GM12878 (cell line): ENCODE measurements at regions not wholly inside any gene's neighbourhood (a gene's known extent, or its start where the extent isn't known, plus 50 kb on each side); places are given as distances from the start of the nearest gene placed in this dataset.

Source experiments
- ATAC-seq: fragments of 200-7000 bp; cut with Tn5 transposase; 3 replicates; pipeline ENCODE4 v1.9.1; 2020; ENCODE audit warnings: mild to moderate bottlenecking, moderate library complexity
- BruUV-seq: library from RNA; stranded (reverse); fragments of 400-500 nt; replicated peaks from 2 replicates; lab custom pipeline; 2021; lab: Mats Ljungman, UMichigan
- CTCF ChIA-PET: fragments of 300-600 bp; sonication (Branson Sonifier 250); formaldehyde crosslinking; extraction: SDS; loops from one replicate; lab custom pipeline; 2021; ENCODE audit warnings: inconsistent platforms; lab: Yijun Ruan, JAX
- POLR2A ChIA-PET: fragments of 350-600 bp; formaldehyde crosslinking; extraction: SDS; loops from one replicate; lab custom pipeline; 2021; ENCODE audit warnings: inconsistent platforms; lab: Charles Lee
- RAD21 ChIA-PET: fragments of 300-600 bp; sonication (Branson Sonifier 250); formaldehyde crosslinking; loops from one replicate; lab custom pipeline; 2023; ENCODE audit warnings: antibody characterized with exemption; ENCODE audit not compliant: unreplicated experiment; lab: Charles Lee
- SMC1A ChIA-PET: fragments of 300-600 bp; sonication (Branson Sonifier 250); formaldehyde crosslinking; loops from one replicate; lab custom pipeline; 2023; ENCODE audit not compliant: unreplicated experiment, uncharacterized antibody; lab: Charles Lee
- DNase-seq: peaks from one replicate; pipeline ENCODE4 v3.0.0-alpha.2; 2011; ENCODE audit warnings: low read depth, low spot score
- FAIRE-seq: peaks from 3 replicates; lab custom pipeline; 2011; peaks lifted over from hg19 to GRCh38; lab: Jason Lieb, UNC
- H2AFZ ChIP-seq: 2 replicates; pipeline ENCODE4 v1.6.0; 2011; ENCODE audit warnings: low read depth, low read length, control low read depth; ENCODE audit not compliant: control insufficient read depth
- H3K27ac ChIP-seq: 2 replicates; pipeline ENCODE4 v1.5.1; 2011; ENCODE audit warnings: control low read depth; ENCODE audit not compliant: control insufficient read depth, insufficient read depth
- H3K27me3 ChIP-seq, 2 experiments: replicated peaks in 1 of 2; 2 replicates each; pipeline versions ENCODE4 v1.6.0 to v1.6.1; 2011; ENCODE audit warnings: low read length in 1 of 2; ENCODE audit not compliant: control insufficient read depth in 2 of 2, insufficient read depth in 2 of 2
- H3K36me3 ChIP-seq, 2 experiments: 2 replicates each; pipeline ENCODE4 v1.5.1; 2011; ENCODE audit warnings: low read length in 1 of 2; ENCODE audit not compliant: control insufficient read depth in 2 of 2, insufficient read depth in 2 of 2
- H3K4me1 ChIP-seq: 2 replicates; pipeline ENCODE4 v1.6.1; 2011; ENCODE audit warnings: mild to moderate bottlenecking, low read length, moderate library complexity, mixed read lengths; ENCODE audit not compliant: control insufficient read depth, insufficient read depth
- H3K4me2 ChIP-seq: 2 replicates; pipeline ENCODE4 v1.6.0; 2011; ENCODE audit warnings: control low read depth; ENCODE audit not compliant: control insufficient read depth, insufficient read depth
- H3K4me3 ChIP-seq: fragments of 200-600 bp; sonication (generic); 2 replicates; pipeline ENCODE4 v1.5.1; 2016
- H3K79me2 ChIP-seq: 2 replicates; pipeline ENCODE4 v1.6.0; 2011; ENCODE audit warnings: low read length; ENCODE audit not compliant: control insufficient read depth, insufficient read depth
- H3K9ac ChIP-seq: 2 replicates; pipeline ENCODE4 v1.8.0; 2011; ENCODE audit warnings: low read length, control low read depth, mixed read lengths; ENCODE audit not compliant: control insufficient read depth, insufficient read depth
- H3K9me3 ChIP-seq: replicated peaks from 3 replicates; pipeline ENCODE4 v1.5.1; 2011; ENCODE audit warnings: mild to moderate bottlenecking, low read length; ENCODE audit not compliant: control insufficient read depth, insufficient read depth
- H4K20me1 ChIP-seq: 2 replicates; pipeline ENCODE4 v1.6.0; 2011; ENCODE audit not compliant: control insufficient read depth, insufficient read depth
- HCFC1 ChIP-seq: fragments of 150-350 bp; IDR thresholded peaks from 2 replicates; pipeline ENCODE4 v1.6.1; 2014; ENCODE audit warnings: low read length
- LARP7 ChIP-seq: fragments of 450-650 bp; IDR thresholded peaks from 2 replicates; pipeline ENCODE4 v1.6.1; 2017; ENCODE audit warnings: mild to moderate bottlenecking
- PAX5 ChIP-seq: IDR thresholded peaks from 2 replicates; pipeline ENCODE4 v1.6.1; 2011; ENCODE audit warnings: low read depth, low read length, borderline replicate concordance
- SPI1 ChIP-seq: IDR thresholded peaks from 2 replicates; pipeline ENCODE4 v1.6.1; 2011; ENCODE audit warnings: low read depth, mild to moderate bottlenecking, low read length, moderate library complexity, borderline replicate concordance; ENCODE audit not compliant: insufficient read depth
- ZNF24 ChIP-seq: fragments of 450-650 bp; IDR thresholded peaks from 2 replicates; pipeline ENCODE4 v1.6.1; 2017; ENCODE audit warnings: antibody characterized with exemption, mild to moderate bottlenecking
- WGBS: methylation state at CpG from one replicate; pipeline ENCODE4 v1.1.6; 2016; ENCODE audit warnings: low lambda C conversion rate; ENCODE audit not compliant: insufficient replicate concordance, insufficient coverage; ENCODE audit errors: missing lambda C conversion rate; 5-methylcytosine and 5-hydroxymethylcytosine counted together
- in situ Hi-C: fragments of 300-500 bp; cut with MboI; formaldehyde crosslinking; loops from 9 replicates; pipeline ENCODE4 v1.14.3; 2018; ENCODE audit warnings: mixed read lengths
- intact Hi-C: fragments of 100-400 bp; cut with micrococcal nuclease; formaldehyde crosslinking; loops from one replicate; pipeline ENCODE4 v1.14.2; 2022; ENCODE audit not compliant: unreplicated experiment
- TF ChIP-seq, protein P1 (sequence below): IDR thresholded peaks from 2 replicates; pipeline ENCODE4 v1.6.1; 2011; ENCODE audit warnings: low read depth, low read length, improper control_type of control experiment, borderline replicate concordance
- TF ChIP-seq, protein P2 (sequence below): fragments of 450-650 bp; IDR thresholded peaks from 2 replicates; pipeline ENCODE4 v1.6.1; 2017; ENCODE audit warnings: antibody characterized with exemption, mild to moderate bottlenecking, moderate library complexity

DNA sequence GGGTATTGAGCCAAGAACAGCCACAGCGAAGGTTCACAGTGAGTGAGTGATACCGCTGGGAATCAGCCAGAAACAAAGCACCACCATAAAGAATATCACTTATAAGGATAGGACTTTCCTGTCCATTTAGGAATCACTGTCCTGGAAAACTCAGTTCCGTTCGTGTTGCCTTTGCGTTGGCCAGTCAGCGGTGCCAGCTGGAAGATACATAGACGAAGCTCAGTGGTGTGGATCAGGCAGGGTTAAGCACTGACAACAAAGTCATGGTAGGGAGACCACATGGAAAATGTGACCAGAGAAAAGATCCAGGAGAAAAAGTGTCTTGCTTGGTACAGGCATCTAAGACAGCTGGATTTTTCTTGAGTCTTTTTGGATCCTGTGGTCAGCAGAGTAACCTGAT is 579.7 kb upstream of the DPP6 start:
- no TSS peak for BruUV-seq
- no peak for ATAC-seq
- H3K4me1 ChIP-seq = no peaks in the 10 kb centered on the region
- ChIA-PET SMC1A (no interaction called here), CTCF (no interaction called here), POLR2A (no interaction called here), RAD21 (no interaction called here)
- DNase-seq = no peak
- H3K4me3 ChIP-seq = no peak overlapping the region
- H3K79me2 ChIP-seq = no peaks in the 10 kb centered on the region
- FAIRE-seq = no peak
- no peak overlapping the region for H3K4me2 ChIP-seq
- intact Hi-C loops (no loop called here), in situ Hi-C loops (no loop called here)
- H3K9ac ChIP-seq = no peak overlapping the region
- H3K27me3 ChIP-seq = no peaks in the 10 kb centered on the region
- 42% methylated on average over 7 of the region's 7 CpGs for WGBS
- H3K27ac ChIP-seq = no peak overlapping the region
- no peaks in the 10 kb centered on the region for H3K36me3 ChIP-seq
- no peaks in the 10 kb centered on the region; the same call in 2 of the 3 replicates for H3K9me3 ChIP-seq
- no peaks in the 10 kb centered on the region for H4K20me1 ChIP-seq
- no peak overlapping the region for H2AFZ ChIP-seq
- no peak for TF ChIP-seq LARP7
- TF ChIP-seq, protein P1, sequence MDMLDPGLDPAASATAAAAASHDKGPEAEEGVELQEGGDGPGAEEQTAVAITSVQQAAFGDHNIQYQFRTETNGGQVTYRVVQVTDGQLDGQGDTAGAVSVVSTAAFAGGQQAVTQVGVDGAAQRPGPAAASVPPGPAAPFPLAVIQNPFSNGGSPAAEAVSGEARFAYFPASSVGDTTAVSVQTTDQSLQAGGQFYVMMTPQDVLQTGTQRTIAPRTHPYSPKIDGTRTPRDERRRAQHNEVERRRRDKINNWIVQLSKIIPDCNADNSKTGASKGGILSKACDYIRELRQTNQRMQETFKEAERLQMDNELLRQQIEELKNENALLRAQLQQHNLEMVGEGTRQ = no peak
- TF ChIP-seq HCFC1 = no peak
- no peak for TF ChIP-seq ZNF24
- TF ChIP-seq, protein P2, sequence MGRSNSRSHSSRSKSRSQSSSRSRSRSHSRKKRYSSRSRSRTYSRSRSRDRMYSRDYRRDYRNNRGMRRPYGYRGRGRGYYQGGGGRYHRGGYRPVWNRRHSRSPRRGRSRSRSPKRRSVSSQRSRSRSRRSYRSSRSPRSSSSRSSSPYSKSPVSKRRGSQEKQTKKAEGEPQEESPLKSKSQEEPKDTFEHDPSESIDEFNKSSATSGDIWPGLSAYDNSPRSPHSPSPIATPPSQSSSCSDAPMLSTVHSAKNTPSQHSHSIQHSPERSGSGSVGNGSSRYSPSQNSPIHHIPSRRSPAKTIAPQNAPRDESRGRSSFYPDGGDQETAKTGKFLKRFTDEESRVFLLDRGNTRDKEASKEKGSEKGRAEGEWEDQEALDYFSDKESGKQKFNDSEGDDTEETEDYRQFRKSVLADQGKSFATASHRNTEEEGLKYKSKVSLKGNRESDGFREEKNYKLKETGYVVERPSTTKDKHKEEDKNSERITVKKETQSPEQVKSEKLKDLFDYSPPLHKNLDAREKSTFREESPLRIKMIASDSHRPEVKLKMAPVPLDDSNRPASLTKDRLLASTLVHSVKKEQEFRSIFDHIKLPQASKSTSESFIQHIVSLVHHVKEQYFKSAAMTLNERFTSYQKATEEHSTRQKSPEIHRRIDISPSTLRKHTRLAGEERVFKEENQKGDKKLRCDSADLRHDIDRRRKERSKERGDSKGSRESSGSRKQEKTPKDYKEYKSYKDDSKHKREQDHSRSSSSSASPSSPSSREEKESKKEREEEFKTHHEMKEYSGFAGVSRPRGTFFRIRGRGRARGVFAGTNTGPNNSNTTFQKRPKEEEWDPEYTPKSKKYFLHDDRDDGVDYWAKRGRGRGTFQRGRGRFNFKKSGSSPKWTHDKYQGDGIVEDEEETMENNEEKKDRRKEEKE = no peak
- no peak for TF ChIP-seq SPI1
- TF ChIP-seq PAX5 = no peak
